ENCODE measurements at regions not wholly inside any gene's neighbourhood (a gene's known extent, or its start where the extent isn't known, plus 50 kb on each side); places are given as distances from the start of the nearest gene placed in this dataset.
"Not testable (repeated sequence)": the region's sequence is repeated elsewhere in the genome, so short reads cannot be mapped to it uniquely, and the experiment has no call there.

DNA sequence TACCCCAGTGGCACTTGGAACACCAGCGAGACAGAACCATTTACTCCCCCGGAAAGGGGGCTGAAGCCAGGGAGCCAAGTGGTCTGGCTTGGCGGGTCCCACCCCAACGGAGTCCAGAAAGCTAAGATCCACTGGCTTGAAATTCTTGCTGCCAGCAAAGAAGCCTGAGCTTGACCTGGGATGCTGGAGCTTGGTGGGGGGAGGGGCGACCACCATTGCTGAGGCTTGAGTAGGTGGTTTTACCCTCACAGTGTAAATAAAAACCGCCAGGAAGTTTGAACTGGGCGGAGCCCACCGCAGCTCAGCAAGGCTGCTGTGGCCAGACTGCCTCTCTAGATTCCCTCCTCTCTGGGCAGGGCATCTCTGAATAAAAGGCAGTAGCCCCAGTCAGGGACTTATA, 62.8 kb downstream of the RPS24 start:
- DNase-seq (ENCODE audit: low read depth in 2 of 2): not testable (repeated sequence)

DNA sequence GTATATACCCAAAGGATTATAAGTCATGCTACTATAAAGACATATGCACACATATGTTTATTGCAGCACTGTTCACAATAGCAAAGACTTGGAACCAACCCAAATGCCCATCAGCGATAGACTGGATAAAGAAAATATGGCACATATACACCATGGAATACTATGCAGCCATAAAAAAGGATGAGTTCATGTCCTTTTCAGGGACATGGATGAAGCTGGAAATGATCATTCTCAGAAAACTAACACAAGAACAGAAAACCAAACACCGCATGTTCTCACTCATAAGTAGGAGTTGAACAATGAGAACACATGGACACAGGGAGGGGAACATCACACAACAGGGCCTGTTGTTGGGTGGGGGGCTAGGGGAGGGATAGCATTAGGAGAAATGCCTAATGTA, 68.9 kb downstream of the RPS24 start:
- not testable (repeated sequence) for DNase-seq (ENCODE audit: low read depth in 2 of 2)

DNA sequence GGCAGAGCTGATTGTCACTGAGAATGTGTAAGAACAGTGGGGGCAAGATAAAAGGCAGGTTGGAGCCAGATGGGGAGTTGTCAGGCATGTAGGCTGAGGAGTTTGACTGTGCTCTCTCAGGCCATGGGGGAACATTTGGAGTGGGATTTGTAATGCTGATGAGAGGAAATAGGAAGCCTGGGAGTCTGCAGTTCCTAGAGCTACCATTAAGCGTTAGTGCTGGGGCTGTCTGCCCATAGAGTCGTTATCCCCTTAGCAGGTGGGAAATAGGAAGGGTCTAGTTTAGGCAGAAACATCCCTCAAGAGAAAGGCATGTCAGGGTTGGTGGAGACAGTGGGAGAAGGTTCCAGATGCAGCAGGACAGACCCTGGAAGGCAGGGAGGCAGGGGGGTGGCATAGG, 75.5 kb downstream of the RPS24 start:
- DNase-seq (ENCODE audit: low read depth in 2 of 2): no peak

DNA sequence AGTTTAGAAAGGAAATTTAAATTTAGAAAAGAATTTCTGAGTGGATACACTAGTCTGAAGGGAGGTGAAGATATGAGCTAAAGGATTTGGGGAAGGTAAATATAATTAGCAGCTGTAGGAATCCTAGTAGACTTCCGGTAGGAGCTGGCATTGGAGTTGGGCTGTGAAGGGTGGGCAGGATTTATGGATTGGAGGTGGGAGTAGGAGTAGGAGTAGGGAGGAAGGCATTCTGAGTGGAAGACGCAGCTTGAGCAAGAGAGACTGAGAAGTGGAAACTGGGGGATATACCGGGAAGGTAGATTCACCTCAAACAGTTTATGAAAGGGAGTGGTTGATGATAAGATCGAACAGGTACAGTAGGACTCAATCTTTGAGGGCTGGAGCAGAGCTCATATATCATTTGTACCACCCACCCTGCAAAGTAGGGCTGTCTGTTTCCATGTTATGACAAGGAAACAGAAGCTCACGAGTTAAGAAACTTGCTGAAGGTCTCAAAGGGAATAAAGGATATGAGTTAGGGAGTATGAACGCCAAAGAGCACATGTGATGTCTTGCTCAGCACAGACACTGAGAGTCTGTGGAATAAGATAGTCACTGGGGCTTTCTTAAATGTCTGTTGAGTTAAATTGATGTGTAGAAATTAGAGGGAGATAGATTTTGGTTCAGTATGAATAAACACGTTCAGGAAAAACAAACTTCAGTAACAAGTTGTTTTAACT, 81.6 kb downstream of the RPS24 start:
- DNase-seq (ENCODE audit: low read depth in 2 of 2): no peak

DNA sequence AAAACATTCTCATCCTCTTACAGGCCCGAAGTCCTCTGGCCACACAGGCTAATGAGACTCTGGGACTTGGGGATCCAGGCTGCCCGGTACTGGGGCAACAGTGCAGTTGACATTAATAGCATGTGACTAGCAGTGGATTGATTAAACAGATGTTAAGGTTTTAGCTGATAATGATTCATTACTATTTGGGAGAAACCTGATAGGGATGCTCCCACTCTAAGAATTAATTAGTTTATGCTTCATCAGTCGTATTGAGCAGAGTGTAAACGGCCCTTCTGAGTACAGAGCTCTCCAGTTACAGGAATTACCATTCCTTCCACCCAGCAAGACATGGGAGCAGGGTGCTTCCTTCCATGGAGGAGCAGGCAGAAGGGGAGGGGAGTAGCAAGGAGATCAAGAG, 82.7 kb downstream of the RPS24 start:
- no peak for DNase-seq (ENCODE audit: low read depth in 2 of 2)

DNA sequence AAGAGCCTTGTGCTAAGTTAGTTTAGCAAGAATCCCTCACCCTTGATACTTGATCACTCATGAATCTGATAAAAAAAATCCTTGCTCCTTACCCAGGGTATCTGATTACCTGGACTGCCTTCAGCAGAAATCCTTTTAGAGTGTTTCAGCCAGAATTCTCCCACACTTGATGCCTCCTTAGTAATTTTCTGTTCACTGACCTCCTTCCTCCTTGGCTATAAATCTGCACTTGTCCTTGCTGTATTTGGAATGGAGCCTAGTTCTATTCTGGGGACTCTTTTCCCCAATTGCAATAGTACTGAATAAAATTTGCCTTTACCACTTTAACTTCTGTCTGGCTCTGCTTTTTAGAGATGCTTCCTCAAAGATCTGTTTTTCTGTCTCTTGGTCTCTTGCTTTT, 84.9 kb downstream of the RPS24 start:
- no peak for DNase-seq (ENCODE audit: low read depth in 2 of 2)

DNA sequence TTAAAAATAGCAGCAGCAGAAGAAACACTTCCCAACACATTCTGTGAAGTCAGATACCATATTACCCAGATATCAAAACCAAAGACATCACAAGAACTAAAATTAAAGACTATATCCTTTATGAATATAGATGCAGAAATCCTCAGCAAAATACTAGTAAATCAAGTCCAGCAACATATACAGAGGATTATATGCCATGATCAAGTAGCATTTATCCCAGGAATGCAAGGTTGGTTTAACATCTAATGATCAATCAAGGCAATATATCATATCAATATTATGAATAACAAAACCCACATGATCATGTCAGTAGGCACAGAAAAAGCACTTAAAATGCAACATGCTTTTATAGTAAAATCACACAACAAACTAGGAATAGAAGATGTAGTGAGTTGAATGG, 88.1 kb downstream of the RPS24 start:
- no peak for DNase-seq (ENCODE audit: low read depth in 2 of 2)

DNA sequence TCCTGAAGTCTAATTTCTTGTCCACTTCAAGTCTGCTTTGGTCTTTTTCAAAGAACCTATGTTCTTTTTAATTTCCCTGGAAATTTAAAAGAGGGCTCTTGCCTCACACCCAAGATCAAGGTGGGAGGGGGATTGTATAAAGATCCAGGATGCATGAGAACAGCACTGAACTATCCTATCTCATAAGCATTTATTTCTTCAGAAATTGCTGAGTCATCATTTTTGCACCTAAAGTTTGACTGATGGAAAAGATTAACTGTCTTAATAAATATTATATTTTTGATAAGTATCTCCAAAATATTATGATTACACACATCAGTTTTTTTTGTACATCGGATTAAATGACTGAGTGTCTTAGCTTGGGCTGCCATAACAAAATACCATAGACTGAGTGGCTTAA, 90.5 kb downstream of the RPS24 start:
- no peak for DNase-seq (ENCODE audit: low read depth in 2 of 2)

DNA sequence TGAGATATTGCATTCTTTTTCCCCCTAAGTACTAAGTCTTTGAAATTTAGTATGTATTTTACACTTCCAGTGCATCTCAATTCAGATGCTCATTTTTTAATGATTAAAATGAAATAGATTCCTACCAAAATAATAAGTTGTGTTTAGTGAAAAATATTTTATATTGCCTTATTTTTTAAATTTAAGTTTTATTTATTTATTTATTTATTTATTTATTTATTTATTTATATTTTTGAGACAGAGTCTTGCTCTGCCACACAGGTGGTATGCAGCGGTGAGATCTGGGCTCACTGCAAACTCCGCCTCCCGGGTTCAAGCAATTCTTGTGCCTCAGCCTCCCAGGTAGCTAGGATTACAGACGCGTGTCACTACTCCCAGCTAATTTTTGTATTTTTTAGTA, 95.5 kb downstream of the RPS24 start:
- no peak for DNase-seq (ENCODE audit: low read depth in 2 of 2)

DNA sequence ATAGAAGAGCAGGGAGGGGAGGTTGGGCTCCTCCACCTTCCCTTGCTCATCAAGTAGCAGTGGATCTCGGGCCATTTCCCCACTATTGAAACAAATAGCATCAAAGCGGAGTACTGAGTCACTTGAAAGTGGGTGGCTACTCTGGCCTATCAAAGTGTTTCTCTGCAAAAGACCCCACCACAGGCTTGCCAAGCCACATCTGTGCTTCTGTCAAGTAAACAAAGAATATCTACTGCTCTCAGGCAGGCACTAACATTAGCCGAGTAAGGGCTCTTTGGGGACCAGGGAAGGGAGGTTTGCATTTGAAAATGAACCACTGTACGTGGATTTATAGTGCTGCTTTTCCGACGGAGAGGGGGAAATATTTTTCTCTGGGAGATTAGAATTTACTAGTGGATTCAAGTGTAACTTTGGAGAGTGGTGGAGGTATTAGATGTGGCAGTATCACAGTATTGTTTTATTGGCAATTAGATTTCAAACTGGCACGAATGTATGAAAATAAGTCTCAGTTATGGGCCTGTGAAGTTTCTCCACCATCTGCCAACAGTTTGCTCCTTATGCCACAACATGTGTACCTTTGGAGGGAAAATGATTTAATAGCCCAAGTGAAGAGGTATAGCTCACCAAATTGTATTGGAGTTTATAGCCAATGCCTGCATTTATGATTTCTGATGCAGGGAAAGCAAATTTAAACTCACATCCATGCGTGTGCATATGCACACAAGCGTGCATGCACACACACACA, 97.5 kb downstream of the RPS24 start:
- no peak for DNase-seq (ENCODE audit: low read depth in 2 of 2)

DNA sequence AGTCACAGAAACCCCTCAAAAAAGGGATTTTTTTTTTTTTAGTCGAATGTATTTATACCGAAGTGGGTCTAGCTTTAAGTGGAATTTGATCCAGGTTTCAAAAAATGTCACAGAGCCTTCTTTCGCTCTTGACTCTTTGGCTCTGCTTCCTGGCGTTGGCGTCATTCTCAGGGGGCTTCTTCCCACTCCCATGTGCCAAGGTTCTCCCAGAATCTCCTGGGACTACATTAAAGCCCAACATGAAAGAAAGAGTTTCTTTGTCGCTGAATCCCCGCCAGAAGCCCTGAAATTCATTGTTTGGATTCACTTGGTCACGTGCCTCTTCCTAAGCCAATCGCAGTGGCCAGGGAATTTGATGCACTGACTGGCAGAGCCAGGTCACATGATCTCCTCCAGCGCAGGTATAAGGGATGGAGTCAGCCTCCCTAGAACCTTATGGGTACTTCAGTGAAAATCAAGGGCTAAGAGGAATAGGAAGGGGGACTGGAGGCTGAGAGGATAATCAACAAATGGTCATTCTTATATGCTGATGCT, 101.2 kb downstream of the RPS24 start:
- no peak for DNase-seq (ENCODE audit: low read depth in 2 of 2)

DNA sequence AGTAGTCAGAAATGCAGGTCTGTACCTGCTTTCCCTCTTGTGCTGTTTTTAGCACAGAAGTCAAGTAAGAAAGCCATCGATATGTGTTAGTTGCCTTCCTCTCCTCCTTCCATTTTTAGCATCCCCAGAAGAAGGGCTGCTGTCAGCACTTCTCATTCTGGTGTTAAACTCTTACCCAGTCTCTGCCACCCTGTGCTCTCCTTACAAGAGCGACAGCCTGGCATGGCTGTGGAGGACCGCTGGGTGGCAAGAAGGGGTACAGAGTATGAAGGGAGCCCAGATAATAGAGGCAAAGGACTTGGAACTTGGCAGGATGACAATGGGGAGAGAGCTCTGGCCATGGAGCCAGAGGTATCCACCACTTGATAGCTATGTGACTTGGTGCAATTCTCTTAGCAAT, 103.5 kb downstream of the RPS24 start:
- DNase-seq (ENCODE audit: low read depth in 2 of 2): no peak

DNA sequence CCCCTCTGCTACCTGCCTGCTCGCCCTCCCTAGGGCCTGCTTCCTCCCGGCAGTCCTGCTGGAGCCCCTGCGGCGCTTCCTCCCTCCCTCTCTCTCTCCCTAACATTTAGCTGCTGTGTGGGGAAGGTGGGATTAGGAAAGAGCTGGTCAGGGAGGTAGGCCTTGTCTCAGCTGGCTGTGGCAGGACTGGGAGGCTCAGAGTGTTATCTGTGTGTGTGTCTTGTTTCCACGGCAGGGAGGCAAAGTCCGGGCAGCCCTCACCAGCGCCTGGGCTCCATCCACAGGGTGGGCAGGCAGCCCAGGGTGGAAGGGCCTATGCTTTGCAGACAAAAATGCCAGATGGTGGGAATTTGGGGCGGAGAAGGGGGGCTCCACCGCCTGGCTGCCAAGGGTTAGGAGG, 105.7 kb downstream of the RPS24 start:
- DNase-seq (ENCODE audit: low read depth in 2 of 2): no peak

DNA sequence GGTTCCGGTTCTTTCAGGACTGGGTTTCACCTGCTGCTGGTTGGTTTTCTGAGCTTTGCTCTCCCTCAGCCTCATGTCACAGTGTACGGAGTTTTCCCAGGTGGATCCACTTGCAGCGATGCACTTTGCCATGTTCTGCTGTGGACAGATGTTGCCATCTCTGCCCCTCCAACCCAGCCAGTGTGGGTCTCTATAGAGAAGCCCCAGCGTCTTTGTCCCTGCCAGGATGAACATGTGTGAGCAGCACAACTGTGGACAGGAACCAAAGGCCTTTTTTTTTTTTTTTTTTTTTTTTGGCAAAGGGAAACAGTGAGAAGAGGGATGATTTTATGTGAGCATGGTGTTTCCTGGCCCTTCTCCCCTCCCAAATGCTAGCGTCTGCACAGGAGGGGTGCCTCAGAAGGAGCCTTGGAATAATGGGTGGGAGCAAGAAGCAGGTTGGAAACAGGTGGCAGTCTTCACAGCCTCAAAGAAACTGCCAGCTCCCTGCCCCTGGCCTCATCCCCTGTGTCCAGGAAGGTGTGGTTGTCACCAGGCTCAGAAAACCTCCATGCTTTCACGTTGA, 106.5 kb downstream of the RPS24 start:
- no peak for DNase-seq (ENCODE audit: low read depth in 2 of 2)

DNA sequence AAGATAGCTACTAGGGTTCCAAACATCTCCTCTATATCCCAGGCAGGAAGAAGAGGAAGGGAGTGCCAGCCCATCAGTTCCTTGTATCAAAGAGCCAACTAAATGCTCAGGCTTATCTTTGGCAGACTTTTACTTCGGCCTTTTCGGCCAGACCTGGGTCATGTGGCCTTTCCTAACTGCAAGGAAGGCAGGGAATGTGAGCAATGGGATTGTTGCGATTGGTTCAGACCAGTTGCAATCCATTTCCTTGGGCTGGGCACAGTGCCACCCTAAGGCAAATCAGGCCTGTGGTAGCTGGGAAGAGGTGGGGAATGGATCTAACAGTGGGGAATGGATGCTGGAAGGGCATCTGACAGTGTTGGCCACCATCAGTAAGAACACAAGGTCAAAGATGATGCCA, 109.9 kb downstream of the RPS24 start:
- no peak for DNase-seq (ENCODE audit: low read depth in 2 of 2)

DNA sequence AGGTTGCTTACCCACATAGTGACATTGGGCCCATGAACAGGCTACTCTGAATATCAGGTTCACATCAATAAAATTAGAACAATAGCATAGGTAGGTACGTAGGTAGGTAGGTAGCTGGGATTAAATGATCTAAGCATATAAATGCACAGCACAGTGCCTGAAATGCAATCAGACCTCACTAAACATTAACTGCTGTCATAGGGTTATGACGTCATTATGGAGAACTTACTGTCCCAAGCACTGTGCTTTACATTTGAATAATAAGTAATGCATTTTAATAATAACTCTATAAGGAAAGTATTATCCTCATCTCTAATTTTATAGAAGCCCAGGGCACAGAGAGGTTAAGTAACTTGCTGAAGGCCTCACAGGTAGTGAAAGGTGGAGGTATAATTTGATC, 112.5 kb downstream of the RPS24 start:
- DNase-seq (ENCODE audit: low read depth in 2 of 2): no peak

DNA sequence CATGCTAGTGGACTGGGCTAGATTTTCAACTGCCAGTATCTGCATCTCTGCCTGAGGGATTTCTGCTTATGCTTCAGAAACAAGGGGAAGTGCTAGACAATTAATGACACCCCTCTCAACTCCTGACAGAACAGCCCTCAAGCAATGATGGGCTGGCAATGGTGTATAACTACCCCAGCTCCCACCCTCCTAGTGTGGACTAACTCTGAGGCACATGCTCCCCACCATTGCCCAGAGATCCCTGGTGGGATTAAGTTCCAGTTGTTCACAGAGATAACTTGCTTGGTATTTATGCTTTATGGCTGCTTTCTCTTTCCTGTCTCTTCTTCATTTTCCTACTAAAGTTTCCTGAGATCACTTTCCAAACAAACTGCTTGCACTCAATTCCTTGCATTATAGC, 113.5 kb downstream of the RPS24 start:
- no peak for DNase-seq (ENCODE audit: low read depth in 2 of 2)

DNA sequence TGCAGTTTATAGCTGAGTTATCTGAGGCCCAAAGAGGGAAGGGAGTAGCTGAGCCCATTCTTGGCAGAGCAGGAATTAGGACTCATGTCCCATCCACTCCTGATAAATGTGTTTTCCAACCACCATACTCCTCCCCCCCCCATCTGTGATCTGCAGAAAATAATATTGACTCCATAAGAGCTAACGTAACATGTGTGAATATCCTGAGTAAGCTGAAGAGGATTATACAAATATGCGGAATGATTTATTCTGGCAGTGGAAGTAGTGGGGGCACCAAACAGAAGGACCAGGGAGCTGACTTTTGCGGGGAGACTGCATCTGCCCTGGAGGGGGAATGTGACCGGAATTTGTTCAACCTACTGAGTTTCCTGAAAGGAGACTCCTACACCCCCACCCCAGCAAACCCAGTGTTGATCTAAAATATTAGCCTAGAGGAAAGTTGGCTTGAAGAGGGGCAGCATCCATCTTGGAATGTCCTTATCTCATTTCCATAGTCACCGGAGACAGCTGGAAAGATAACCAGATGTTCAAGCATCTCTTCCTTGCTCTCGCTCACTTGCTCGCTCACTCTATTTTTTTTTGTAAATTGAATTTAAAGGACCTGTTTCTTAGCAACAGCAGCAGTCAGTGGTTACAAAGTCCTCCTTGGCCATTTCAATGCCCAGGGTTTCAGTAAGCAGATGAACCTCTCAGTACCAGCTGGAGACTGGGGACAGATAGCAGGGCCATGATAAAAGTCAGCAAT, 114.7 kb downstream of the RPS24 start:
- DNase-seq (ENCODE audit: low read depth in 2 of 2): no peak

DNA sequence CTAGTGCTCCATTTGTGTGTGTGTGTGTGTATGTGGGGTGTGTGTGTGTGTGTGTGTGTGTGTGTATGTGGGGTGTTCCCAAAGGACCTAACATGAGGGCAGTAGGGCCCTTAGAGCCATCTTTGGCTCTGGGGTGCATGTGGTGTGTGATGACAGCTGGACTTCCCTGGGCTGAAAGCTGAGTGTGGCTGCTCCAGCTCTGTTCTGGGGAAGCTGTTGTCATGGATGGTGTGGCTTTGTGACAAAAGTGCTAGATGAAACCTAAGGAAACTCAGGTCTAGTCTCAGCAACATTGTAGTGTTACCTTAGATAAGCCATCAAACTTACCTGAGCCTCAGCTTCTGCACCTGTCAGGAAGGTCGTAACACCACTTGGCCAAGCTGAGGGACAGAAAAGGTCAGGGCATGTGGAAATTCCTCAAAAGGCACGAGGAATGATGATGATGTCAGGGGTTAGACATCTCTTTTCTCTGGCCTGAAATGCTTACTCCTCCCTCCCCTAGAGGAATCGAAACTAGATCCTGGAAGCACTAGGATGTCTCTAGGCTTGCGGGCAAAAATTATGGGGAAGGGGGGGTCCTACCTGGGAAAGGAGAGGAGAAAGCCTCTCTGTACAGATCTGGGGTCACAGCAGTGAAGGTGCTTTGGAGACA, 115.4 kb downstream of the RPS24 start:
- DNase-seq (ENCODE audit: low read depth in 2 of 2): no peak

DNA sequence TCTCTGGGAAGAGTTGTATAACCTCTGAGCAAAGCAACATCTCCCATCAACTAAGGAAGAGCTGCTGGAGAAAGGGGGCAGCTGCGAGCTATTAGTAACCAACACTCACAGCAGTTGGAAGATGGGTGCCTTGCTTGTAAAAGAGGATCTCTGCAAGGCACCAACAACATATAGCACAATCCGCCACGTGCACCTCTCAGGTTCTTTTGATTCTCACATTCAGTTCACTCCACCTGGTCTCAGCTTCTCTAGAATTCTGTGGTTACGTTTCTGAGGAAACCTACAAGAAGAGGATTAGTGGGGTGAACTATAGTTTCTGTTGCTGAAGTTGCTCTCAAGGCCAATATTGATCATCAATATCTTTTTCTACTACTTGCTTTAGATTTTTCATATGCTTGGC, 117.1 kb downstream of the RPS24 start:
- DNase-seq (ENCODE audit: low read depth in 2 of 2): no peak

DNA sequence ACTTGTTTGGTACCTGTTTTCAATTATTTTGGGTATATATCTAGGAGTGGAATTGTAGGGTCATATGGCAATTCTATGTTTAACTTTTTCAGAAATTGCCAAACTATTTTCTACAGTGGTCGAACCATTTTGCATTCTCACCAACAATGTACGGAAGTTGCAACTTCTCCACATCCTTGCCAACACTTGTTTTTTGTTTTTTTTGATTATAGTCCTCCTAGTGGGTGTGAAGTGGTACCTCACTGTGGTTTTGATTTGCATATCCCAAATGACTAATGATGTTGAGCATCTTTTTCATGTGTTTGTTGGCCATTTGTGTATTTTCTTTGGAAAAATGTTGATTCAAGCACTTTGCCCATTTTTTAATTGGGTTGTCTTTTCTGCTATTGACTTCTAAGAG, 122.1 kb downstream of the RPS24 start:
- DNase-seq (ENCODE audit: low read depth in 2 of 2): no peak

DNA sequence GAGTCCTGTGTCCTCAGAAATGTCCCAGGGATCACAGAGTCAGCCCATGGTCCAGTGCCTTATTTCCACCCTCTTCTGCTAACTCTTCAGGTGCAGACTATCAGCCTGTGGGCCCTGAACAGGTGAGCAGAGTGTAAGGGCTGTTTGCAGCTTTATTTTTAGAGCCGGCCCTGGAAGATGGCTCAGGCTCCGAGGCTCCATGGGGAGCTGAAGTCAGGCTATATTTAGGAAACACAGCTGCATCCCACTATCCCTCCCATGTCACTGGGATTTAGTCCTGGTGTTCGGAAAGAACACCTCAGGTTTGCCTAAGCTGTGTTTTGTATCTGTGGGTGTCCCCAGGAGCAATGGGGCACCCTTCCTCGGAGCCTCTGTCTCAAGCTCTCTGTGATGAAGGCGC, 126.9 kb downstream of the RPS24 start:
- DNase-seq (ENCODE audit: low read depth in 2 of 2): no peak

All from stimulated activated CD8-positive, alpha-beta memory T cell treated with anti-CD3 and anti-CD28 coated beads, Interleukin-2, amount 100 ng/mL, for 1 hour (primary cell).